Adrenal gland (tissue), 9 donors: ENCODE measurements at regions not wholly inside any gene's neighbourhood (a gene's known extent, or its start where the extent isn't known, plus 50 kb on each side); places are given as distances from the start of the nearest gene placed in this dataset.

Source experiments
- DNase-seq, 7 donors: peaks; one replicate each; pipeline ENCODE4 v3.0.0-alpha.2; 2019 to 2020
- H3K27ac ChIP-seq, 5 donors: fragments of 200-600 bp; sonication (generic) in 4 of 5; 1 replicate in 3 of 5; 2 replicates in 2 of 5; pipeline versions ENCODE4 v1.5.1 to v1.8.0; 2016 to 2020; ENCODE audit warnings: mild to moderate bottlenecking in 1 of 5
- H3K27me3 ChIP-seq: fragments of 200-600 bp; 2 replicates; pipeline ENCODE4 v1.8.0; 2021
- H3K36me3 ChIP-seq, 2 donors: fragments of 200-600 bp; replicated peaks in 1 of 2; 1 replicate in 1 of 2; 2 replicates in 1 of 2; pipeline versions ENCODE4 v1.5.1 to v1.8.0; 2018 to 2022
- H3K4me1 ChIP-seq, 2 donors: fragments of 200-600 bp; replicated peaks in 1 of 2; 1 replicate in 1 of 2; 2 replicates in 1 of 2; pipeline versions ENCODE4 v1.5.1 to v1.8.0; 2018 to 2021
- H3K4me3 ChIP-seq, 4 donors: fragments of 200-600 bp; sonication (generic) in 3 of 4; one replicate each; pipeline ENCODE4 v1.5.1; 2016 to 2018
- H3K9me3 ChIP-seq, 3 donors: fragments of 200-600 bp; sonication (generic) in 1 of 3; replicated peaks in 1 of 3; 1 replicate in 2 of 3; 2 replicates in 1 of 3; pipeline versions ENCODE4 v1.5.1 to v1.8.0; 2016 to 2021
- POLR2A ChIP-seq, 2 donors: fragments of 450-650 bp; IDR thresholded peaks; one replicate each; pipeline ENCODE4 v1.6.1; 2017; ENCODE audit warnings: antibody characterized with exemption in 2 of 2, mild to moderate bottlenecking in 2 of 2, moderate library complexity in 1 of 2
- WGBS, 4 donors: extraction: QIAGEN DNeasy Blood & Tissue Kit in 2 of 4; methylation state at CpG; one replicate each; pipeline versions ENCODE4 v1.1.5 to v1.1.7; 2013 to 2017; 5-methylcytosine and 5-hydroxymethylcytosine counted together
- intact Hi-C, 2 donors: fragments of 100-400 bp; cut with DNase I; formaldehyde crosslinking; loops; one replicate each; pipeline versions ENCODE4 v1.14.1 to v1.15.0; 2022 to 2023
- TF ChIP-seq, protein P1 (sequence below), 6 experiments: fragments of 450-650 bp in 4 of 6; fragments of 200-600 bp in 2 of 6; sonication (generic) in 1 of 6; IDR thresholded peaks; 1 replicate in 5 of 6; 2 replicates in 1 of 6; pipeline versions ENCODE4 v1.5.1 to v1.8.0; 2016 to 2021; ENCODE audit warnings: antibody characterized with exemption in 6 of 6, mild to moderate bottlenecking in 2 of 6, moderate library complexity in 1 of 6
- donor health status: healthy with polysubstance abuse.
- donor health status: Bipolar disorder and iron deficiency.
- donor health status: DM: yes; HTN: yes; CAD: no.
- donor health status: DM: no; HTN: no; CAD: no.
- donor health status: DM: no; HTN: no; CAD: no.

DNA sequence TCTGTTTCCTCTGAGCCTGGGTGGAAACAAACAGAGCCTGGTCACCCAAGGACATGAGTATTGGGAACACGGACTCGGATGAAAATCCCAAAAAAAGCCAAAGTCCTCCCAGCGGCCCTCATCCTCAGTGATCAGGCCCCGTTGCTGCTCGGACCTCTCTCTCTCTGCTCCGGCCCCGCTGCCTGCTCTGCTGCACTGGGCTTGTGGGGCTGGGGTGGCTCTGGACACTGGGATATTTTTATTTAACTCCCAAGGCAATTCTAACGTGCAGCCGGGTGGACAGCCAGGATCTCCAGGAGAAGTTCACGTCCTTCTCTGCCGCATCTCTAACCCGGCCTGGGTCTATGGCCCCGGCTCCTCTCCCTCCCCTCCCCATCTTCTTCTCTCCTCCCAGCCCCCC, 280.9 kb upstream of the TNRC6C start:
- Histone ChIP-seq H3K4me3 (no peak overlapping the region), H3K27ac (no peak overlapping the region), H3K4me1 (no peaks in the 10 kb centered on the region), H3K36me3 (no peaks in the 10 kb centered on the region), H3K27me3 (peaks cover 4% of the 10 kb centered on the region), H3K9me3 (no peaks in the 10 kb centered on the region)
- no peak for DNase-seq
- no peak for TF ChIP-seq POLR2A (IDR thresholded peaks at IDR 0.05)
- TF ChIP-seq, protein P1, sequence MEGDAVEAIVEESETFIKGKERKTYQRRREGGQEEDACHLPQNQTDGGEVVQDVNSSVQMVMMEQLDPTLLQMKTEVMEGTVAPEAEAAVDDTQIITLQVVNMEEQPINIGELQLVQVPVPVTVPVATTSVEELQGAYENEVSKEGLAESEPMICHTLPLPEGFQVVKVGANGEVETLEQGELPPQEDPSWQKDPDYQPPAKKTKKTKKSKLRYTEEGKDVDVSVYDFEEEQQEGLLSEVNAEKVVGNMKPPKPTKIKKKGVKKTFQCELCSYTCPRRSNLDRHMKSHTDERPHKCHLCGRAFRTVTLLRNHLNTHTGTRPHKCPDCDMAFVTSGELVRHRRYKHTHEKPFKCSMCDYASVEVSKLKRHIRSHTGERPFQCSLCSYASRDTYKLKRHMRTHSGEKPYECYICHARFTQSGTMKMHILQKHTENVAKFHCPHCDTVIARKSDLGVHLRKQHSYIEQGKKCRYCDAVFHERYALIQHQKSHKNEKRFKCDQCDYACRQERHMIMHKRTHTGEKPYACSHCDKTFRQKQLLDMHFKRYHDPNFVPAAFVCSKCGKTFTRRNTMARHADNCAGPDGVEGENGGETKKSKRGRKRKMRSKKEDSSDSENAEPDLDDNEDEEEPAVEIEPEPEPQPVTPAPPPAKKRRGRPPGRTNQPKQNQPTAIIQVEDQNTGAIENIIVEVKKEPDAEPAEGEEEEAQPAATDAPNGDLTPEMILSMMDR (IDR thresholded peaks at IDR 0.05): no peak
- WGBS, 4 donors: 66 to 75% (median 73%) methylated on average over 13 of the region's 13 CpGs
- intact Hi-C loops: no loop called here

DNA sequence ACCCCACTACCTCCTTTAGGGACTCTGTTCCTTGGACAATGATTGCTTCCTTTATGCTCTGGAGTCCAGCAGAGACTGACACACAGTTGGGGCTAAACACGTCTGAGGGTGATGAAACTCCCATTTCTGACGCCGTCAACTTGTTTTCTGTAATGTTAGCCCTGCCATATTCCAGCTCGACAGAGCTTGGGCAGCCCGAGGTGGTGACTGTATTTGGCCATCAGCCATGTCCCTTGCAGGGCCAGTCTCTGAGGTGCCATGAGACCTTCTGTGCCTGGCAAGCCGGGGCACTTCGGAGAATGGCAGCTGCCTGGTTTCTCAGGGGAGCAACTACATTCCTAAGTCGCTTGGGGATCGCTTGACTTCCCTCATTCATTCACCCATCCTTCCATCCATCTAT, 278.9 kb upstream of the TNRC6C start:
- TF ChIP-seq, protein P1 (IDR thresholded peaks at IDR 0.05): no peak
- TF ChIP-seq POLR2A (IDR thresholded peaks at IDR 0.05): no peak
- WGBS, 4 donors: 76 to 79% (median 77%) methylated on average over 8 to 9 of the region's 9 CpGs
- Histone ChIP-seq H3K27me3 (peaks cover 4% of the 10 kb centered on the region), H3K9me3 (no peaks in the 10 kb centered on the region), H3K36me3 (no peaks in the 10 kb centered on the region), H3K27ac (no peak overlapping the region), H3K4me3 (no peak overlapping the region), H3K4me1 (no peaks in the 10 kb centered on the region)
- intact Hi-C loops: no loop called here
- DNase-seq: no peak

DNA sequence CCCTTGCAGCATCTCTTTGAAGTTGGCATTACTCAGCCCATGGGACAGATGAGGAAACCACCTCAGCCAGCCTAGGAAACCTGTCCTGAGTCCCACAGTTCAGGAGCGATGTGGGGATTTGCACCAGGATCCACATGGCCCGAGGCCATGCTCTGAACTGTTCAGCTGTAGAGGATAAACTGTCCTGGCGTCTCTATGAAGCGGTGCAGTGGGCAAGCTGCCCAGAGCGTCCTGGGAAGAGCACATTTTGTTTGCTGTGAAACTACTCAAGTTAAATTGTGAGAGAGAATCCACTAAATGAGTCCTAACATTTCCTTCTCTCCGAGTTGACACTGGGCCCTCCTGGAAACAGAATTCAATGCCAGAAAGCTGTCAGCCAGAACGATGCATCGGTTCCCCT, 276.6 kb upstream of the TNRC6C start:
- Histone ChIP-seq H3K36me3 (no peaks in the 10 kb centered on the region), H3K9me3 (no peaks in the 10 kb centered on the region), H3K4me1 (no peaks in the 10 kb centered on the region), H3K27me3 (no peaks in the 10 kb centered on the region), H3K27ac (no peak overlapping the region), H3K4me3 (no peak overlapping the region)
- 27 to 43% (median 39%) methylated on average over 6 to 8 of the region's 8 CpGs for WGBS, 4 donors
- no peak for TF ChIP-seq POLR2A (IDR thresholded peaks at IDR 0.05)
- TF ChIP-seq, protein P1 (IDR thresholded peaks at IDR 0.05): no peak
- intact Hi-C loops: no loop called here
- peak in 4 of 7 donors; percentile 33 to 80 (median 44) for DNase-seq

DNA sequence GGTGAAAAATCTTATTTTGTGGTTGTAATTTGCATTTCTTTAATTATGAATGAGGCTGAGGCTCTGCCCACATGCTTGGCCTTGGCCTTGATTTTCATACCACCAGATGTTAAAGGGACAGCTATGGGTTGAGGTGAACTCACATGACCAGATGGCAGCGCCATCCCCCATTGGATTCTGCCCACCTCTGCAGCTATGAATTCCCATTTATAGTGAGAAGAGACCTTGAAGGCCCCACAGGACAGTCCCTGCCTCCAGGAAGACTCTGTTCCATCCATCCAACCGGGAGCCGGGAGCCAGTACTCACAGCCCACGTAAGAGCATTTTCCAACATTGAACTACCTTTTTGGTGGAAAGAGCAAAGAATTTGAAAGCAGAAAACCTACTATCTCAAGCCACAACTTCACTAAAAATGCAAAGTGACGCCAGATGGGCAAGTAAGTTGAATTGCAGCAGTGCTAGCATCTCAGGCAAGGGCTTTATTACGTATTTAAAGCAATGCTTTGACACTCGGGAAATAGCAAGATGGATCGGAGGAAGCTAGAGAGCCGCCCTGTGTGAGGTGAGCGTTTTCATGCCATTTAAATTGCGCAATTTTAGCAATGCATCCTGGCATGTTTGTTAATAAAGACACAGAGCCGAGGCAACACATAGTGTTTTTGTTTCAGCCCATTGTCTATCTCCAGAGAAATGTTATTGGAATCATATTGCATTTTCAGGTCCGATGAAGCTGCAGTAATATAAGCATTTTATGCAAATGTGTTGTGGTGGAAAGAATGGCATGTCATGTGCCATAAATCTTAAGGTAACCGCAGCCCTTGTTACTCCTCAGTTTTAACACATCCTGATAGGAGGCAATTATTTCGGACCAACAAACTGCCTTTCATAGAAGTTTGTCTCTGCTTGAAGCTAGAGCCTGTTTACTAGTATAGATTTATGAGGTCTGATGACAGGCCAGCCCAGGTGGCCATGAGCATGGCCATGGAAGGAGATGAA, 273.4 kb upstream of the TNRC6C start:
- Histone ChIP-seq H3K4me3 (no peak overlapping the region), H3K36me3 (no peaks in the 10 kb centered on the region), H3K9me3 (no peaks in the 10 kb centered on the region), H3K4me1 (peaks cover 0 to 2% of the 10 kb centered on the region in 2 donors), H3K27ac (no peak overlapping the region), H3K27me3 (no peaks in the 10 kb centered on the region)
- DNase-seq: no peak
- intact Hi-C loops: no loop called here
- WGBS, 4 donors: 63 to 76% (median 65%) methylated on average over 14 to 15 of the region's 15 CpGs
- TF ChIP-seq, protein P1 (IDR thresholded peaks at IDR 0.05): no peak
- TF ChIP-seq POLR2A (IDR thresholded peaks at IDR 0.05): no peak
